ENCODE measurements at regions not wholly inside any gene's neighbourhood (a gene's known extent, or its start where the extent isn't known, plus 50 kb on each side); places are given as distances from the start of the nearest gene placed in this dataset.
"Not testable (repeated sequence)": the region's sequence is repeated elsewhere in the genome, so short reads cannot be mapped to it uniquely, and the experiment has no call there.

- peaks cover 11% of the 10 kb centered on the region for H3K4me1 ChIP-seq (ENCODE audit: insufficient read depth, low read length)
Measured at GRCh38 chr1:182237329-182237728, 154.3 kb downstream of the GLUL start.

GRCh38 chr1:182236651-182237077, 154.9 kb downstream of the GLUL start:
- Histone ChIP-seq H3K4me1 (ENCODE audit: insufficient read depth, low read length) (peaks cover 11% of the 10 kb centered on the region), H3K27me3 (ENCODE audit: insufficient read depth, low read length) (no peaks in the 10 kb centered on the region), H3K9me3 (ENCODE audit: low read depth, low read length) (no peaks in the 10 kb centered on the region), H3K4me3 (ENCODE audit: low read length) (no peak overlapping the region)

More at GRCh38 chr1:182237329-182237728, 154.3 kb downstream of the GLUL start:
- Histone ChIP-seq H3K27me3 (ENCODE audit: insufficient read depth, low read length) (no peaks in the 10 kb centered on the region), H3K4me3 (ENCODE audit: low read length) (no peak overlapping the region), H3K9me3 (ENCODE audit: low read depth, low read length) (no peaks in the 10 kb centered on the region)

DNA sequence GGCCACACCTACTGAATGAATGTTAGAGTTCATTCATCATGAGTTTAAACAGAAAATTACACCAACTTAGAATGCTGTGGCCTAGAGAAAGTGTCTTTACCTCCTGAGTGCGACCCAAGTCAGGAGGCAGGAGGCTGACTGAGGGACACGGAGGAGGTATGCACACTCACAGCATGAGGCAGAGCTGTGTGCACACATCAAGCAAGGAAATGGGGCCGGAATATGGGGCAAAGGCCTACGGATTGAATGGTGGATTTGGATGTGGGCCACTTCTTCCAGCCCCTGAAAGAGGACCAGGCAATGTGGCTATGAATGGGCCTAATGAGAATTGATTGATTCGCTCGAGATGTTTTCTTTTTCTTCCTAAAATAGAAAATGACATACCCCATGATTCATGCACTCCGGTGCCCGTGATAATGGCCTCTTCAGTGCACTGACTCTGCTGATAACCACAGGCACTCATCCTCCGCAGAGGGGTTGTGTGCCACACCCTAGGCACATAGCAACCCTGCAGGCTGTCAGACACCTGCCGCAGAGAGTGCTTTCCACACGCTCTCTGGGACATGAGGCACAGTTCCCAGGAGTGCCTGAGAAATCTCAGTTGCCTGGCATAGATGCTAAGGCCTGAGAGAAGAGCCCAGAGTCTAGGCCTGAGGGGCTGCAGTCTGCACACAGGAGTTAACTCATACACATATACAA, 155.5 kb downstream of the GLUL start:
- Histone ChIP-seq H3K4me1 (ENCODE audit: insufficient read depth, low read length) (peaks cover 11% of the 10 kb centered on the region), H3K4me3 (ENCODE audit: low read length) (no peak overlapping the region), H3K9me3 (ENCODE audit: low read depth, low read length) (no peaks in the 10 kb centered on the region), H3K27me3 (ENCODE audit: insufficient read depth, low read length) (no peaks in the 10 kb centered on the region)

DNA sequence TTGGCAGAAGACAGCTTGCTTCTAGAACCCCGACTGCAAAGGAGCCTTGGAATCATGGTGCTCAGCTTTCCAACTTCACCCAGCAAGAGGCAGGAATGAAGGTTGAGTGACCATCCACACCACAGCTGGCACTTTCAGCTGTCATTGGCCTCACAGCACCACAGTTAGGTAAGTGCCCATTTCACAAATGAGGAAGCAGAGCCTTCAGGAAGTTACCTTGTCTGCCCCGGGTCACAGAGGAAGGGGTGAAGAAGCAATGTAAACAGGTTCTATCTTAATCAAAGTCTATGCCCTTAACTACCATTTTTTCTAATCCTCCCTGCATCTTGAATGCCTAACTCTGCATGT, 156.0 kb downstream of the GLUL start:
- Histone ChIP-seq H3K9me3 (ENCODE audit: low read depth, low read length) (no peaks in the 10 kb centered on the region), H3K4me1 (ENCODE audit: insufficient read depth, low read length) (peaks cover 11% of the 10 kb centered on the region), H3K27me3 (ENCODE audit: insufficient read depth, low read length) (no peaks in the 10 kb centered on the region), H3K4me3 (ENCODE audit: low read length) (no peak overlapping the region)

DNA sequence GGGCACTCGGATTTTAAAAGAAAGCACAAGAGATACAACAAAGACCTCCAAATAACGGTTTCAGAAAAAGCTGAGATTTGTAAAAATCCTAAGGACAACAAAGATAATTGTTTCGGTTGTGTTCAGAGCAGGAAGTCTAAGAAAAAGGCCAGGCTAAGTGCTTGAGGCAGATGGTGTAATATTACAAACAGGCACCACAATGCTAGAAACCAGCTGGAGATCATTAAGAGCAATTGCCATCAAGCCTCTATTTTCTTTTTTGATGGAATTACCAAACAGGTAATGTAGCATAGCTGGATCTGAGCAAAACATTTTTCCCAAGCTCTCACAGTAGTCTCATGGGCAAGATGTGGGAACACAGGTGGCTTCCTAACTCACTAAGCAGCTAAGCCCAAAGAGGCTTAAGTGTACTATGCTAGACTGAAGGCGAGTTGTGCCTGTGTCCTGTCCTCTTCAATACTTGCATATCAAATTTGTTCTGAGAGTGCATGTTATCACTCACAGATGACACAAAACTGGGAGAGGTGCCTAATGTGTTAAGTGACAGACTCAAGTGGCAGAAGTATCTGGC, 161.6 kb downstream of the GLUL start:
- H3K4me3 ChIP-seq (ENCODE audit: low read length): no peak overlapping the region
- no peaks in the 10 kb centered on the region for H3K27me3 ChIP-seq (ENCODE audit: insufficient read depth, low read length)
- H3K4me1 ChIP-seq (ENCODE audit: insufficient read depth, low read length): no peaks in the 10 kb centered on the region
- H3K9me3 ChIP-seq (ENCODE audit: low read depth, low read length): no peaks in the 10 kb centered on the region

DNA sequence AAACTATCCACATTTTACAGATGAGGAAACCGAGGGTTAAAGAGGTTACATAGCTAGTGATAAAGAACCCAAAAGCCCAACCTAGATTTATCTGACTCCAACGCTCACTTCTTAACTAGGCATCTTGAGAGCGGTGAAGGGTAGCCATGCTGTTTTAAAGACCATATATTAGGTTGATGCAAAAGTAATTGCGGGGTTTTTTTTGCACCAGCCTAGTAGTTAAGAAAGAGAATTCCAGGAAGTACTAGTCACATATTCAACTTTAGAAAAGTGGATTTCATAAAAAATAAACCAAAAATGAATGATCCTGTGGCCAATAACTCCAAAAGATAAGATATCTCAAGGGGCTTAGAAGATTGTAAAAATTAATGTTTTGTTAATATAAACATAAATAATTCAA, 162.1 kb downstream of the GLUL start:
- Histone ChIP-seq H3K9me3 (ENCODE audit: low read depth, low read length) (no peaks in the 10 kb centered on the region), H3K27me3 (ENCODE audit: insufficient read depth, low read length) (no peaks in the 10 kb centered on the region), H3K4me3 (ENCODE audit: low read length) (no peak overlapping the region), H3K4me1 (ENCODE audit: insufficient read depth, low read length) (no peaks in the 10 kb centered on the region)

DNA sequence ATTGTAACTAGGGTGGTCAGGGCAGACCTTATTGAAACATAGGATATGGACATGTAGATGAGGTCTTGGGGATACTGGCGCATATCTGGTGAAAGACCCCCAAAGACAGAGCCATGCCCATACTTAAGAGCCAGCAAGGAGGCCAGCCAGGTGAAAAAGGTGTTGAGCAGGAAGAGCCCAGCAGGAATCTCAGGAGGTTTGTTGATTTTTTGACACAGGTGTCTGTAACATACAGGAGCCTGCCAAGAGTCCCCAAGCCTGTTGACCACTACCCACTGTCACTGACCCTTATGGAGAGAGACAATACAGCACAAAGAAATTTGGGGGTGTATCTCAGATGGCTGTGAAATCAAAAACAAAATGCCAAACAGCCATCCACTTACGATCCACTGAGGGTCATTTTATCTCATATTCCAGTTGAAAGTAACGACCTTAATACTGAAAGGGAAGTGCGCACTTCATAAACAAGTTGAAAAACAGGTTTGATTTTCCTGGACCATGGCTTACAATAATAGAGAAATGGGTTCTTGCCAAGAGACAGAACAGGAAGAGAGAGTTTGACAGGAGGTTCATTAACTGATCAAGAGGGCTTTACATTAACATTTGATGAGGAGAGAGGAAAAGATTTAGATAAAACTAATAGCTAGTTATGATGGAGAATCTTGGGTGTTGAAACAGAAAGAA, 163.6 kb downstream of the GLUL start:
- Histone ChIP-seq H3K9me3 (ENCODE audit: low read depth, low read length) (no peaks in the 10 kb centered on the region), H3K4me3 (ENCODE audit: low read length) (no peak overlapping the region), H3K27me3 (ENCODE audit: insufficient read depth, low read length) (no peaks in the 10 kb centered on the region), H3K4me1 (ENCODE audit: insufficient read depth, low read length) (no peaks in the 10 kb centered on the region)

- Histone ChIP-seq H3K27me3 (ENCODE audit: insufficient read depth, low read length) (no peaks in the 10 kb centered on the region), H3K4me3 (ENCODE audit: low read length) (no peak overlapping the region), H3K4me1 (ENCODE audit: insufficient read depth, low read length) (no peaks in the 10 kb centered on the region), H3K9me3 (ENCODE audit: low read depth, low read length) (no peaks in the 10 kb centered on the region)
Measured at GRCh38 chr1:182226618-182227017, 165.0 kb downstream of the GLUL start.

DNA sequence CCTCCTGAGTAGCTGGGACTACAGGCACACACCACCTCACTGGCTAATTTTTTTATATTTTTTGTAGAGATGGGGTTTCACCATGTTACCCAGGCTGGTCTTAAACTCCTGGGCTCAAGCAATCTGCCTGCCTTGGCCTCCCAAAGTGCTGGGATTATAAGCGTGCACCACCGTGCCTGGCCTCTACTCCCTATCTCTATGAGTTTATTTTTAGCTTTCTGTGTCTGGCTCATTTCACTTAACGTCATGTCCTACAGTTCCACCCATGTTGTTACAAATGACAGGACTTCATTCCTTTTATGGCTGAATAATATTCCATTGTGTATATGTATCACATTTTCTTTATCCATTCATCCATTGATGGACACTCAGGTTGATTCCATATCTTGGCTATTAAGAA, 164.2 kb upstream of the ZNF648 start:
- H3K4me1 ChIP-seq (ENCODE audit: insufficient read depth, low read length); H3K4me3 ChIP-seq (ENCODE audit: low read length); H3K27me3 ChIP-seq (ENCODE audit: insufficient read depth, low read length); H3K9me3 ChIP-seq (ENCODE audit: low read depth, low read length): not testable (repeated sequence)

GRCh38 chr1:182221990-182222389, 160.5 kb upstream of the ZNF648 start:
- not testable (repeated sequence) for H3K9me3 ChIP-seq (ENCODE audit: low read depth, low read length); H3K4me1 ChIP-seq (ENCODE audit: insufficient read depth, low read length); H3K27me3 ChIP-seq (ENCODE audit: insufficient read depth, low read length); H3K4me3 ChIP-seq (ENCODE audit: low read length)

DNA sequence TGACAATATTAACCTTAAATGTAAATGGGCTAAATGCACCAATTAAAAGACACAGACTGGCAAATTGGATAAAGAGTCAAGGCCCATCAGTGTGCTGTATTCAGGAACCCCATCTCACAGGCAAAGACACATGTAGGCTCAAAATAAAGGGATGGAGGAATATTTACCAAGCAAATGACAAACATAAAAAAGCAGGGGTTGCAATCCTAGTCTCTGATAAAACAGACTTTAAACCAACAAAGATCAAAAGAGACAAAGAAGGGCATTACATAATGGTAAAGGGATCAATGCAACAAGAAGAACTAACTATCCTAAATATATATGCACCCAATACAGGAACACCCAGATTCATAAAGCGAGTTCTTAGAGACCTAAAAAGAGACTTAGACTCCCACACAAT, 159.9 kb upstream of the ZNF648 start:
- not testable (repeated sequence) for H3K4me3 ChIP-seq (ENCODE audit: low read length); H3K9me3 ChIP-seq (ENCODE audit: low read depth, low read length); H3K4me1 ChIP-seq (ENCODE audit: insufficient read depth, low read length); H3K27me3 ChIP-seq (ENCODE audit: insufficient read depth, low read length)

- no peaks in the 10 kb centered on the region for H3K4me1 ChIP-seq (ENCODE audit: insufficient read depth, low read length)
- no peak overlapping the region for H3K4me3 ChIP-seq (ENCODE audit: low read length)
- H3K9me3 ChIP-seq (ENCODE audit: low read depth, low read length): no peaks in the 10 kb centered on the region
- H3K27me3 ChIP-seq (ENCODE audit: insufficient read depth, low read length): no peaks in the 10 kb centered on the region
Measured at GRCh38 chr1:182217967-182218366, 156.5 kb upstream of the ZNF648 start.

GRCh38 chr1:182217071-182217470, 155.6 kb upstream of the ZNF648 start:
- Histone ChIP-seq H3K4me3 (ENCODE audit: low read length) (no peak overlapping the region), H3K27me3 (ENCODE audit: insufficient read depth, low read length) (no peaks in the 10 kb centered on the region), H3K9me3 (ENCODE audit: low read depth, low read length) (no peaks in the 10 kb centered on the region), H3K4me1 (ENCODE audit: insufficient read depth, low read length) (no peaks in the 10 kb centered on the region)

GRCh38 chr1:182215764-182216163, 154.3 kb upstream of the ZNF648 start:
- Histone ChIP-seq H3K4me3 (ENCODE audit: low read length) (no peak overlapping the region), H3K4me1 (ENCODE audit: insufficient read depth, low read length) (no peaks in the 10 kb centered on the region), H3K9me3 (ENCODE audit: low read depth, low read length) (no peaks in the 10 kb centered on the region), H3K27me3 (ENCODE audit: insufficient read depth, low read length) (no peaks in the 10 kb centered on the region)

GRCh38 chr1:182213163-182213562, 151.7 kb upstream of the ZNF648 start:
- Histone ChIP-seq H3K4me3 (ENCODE audit: low read length) (no peak overlapping the region), H3K9me3 (ENCODE audit: low read depth, low read length) (no peaks in the 10 kb centered on the region), H3K27me3 (ENCODE audit: insufficient read depth, low read length) (no peaks in the 10 kb centered on the region)

DNA sequence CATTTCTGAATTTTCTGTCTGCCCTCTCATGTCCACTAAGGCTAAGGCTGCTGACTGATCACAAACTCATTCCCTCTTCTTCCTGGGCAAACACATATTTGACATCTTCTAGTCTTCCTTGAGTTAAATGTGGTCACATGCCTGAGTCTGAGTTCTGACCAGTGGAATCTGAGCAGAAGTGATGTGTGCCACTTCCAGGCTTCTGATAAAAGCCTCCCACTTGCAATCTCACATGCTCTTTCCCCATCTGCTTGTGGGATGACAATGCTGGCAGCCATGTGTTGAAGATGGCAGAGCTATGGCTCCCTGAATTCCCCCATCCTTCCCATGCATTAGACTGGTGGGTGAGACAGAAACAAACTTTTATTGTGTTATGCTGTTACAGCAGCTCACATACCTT, 149.9 kb upstream of the ZNF648 start:
- Histone ChIP-seq H3K4me3 (ENCODE audit: low read length) (no peak overlapping the region), H3K27me3 (ENCODE audit: insufficient read depth, low read length) (no peaks in the 10 kb centered on the region), H3K9me3 (ENCODE audit: low read depth, low read length) (no peaks in the 10 kb centered on the region), H3K4me1 (ENCODE audit: insufficient read depth, low read length) (no peaks in the 10 kb centered on the region)

More at GRCh38 chr1:182213163-182213562, 151.7 kb upstream of the ZNF648 start:
- no peaks in the 10 kb centered on the region for H3K4me1 ChIP-seq (ENCODE audit: insufficient read depth, low read length)

Data from mononuclear cell (primary cell).